GM12872 (cell line): ENCODE measurements at regions not wholly inside any gene's neighbourhood (a gene's known extent, or its start where the extent isn't known, plus 50 kb on each side); places are given as distances from the start of the nearest gene placed in this dataset.

Source experiments
- TF ChIP-seq, protein P1 (sequence below): IDR thresholded peaks from 3 replicates; pipeline ENCODE4 v1.5.1; 2011; ENCODE audit warnings: low read depth, mild to moderate bottlenecking, low read length, moderate library complexity; ENCODE audit not compliant: insufficient read depth

- TF ChIP-seq, protein P1, sequence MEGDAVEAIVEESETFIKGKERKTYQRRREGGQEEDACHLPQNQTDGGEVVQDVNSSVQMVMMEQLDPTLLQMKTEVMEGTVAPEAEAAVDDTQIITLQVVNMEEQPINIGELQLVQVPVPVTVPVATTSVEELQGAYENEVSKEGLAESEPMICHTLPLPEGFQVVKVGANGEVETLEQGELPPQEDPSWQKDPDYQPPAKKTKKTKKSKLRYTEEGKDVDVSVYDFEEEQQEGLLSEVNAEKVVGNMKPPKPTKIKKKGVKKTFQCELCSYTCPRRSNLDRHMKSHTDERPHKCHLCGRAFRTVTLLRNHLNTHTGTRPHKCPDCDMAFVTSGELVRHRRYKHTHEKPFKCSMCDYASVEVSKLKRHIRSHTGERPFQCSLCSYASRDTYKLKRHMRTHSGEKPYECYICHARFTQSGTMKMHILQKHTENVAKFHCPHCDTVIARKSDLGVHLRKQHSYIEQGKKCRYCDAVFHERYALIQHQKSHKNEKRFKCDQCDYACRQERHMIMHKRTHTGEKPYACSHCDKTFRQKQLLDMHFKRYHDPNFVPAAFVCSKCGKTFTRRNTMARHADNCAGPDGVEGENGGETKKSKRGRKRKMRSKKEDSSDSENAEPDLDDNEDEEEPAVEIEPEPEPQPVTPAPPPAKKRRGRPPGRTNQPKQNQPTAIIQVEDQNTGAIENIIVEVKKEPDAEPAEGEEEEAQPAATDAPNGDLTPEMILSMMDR: no peak
These were observed 683.4 kb downstream of the SLC16A7 start for GRCh38 chr12:60279221-60279620.

DNA sequence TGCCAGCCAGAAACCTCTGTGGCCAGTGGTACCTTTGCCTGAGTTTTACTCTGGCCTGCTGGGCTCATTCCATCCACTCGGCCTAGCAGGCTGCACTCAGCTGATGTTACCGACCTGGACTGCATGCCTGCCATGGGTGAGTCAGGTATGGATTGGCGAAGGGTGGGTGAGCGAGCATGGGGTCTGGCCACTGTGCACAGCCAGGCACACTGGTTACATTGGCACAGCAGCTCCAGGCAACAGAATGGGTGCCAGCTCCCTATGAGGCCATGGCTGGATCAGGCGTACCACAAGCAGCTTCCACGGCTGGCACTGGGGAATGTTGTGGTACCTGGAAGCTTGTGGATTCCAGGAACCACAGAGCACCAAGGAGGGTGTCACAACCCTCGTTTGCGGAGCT lies 685.7 kb downstream of the SLC16A7 start:
- TF ChIP-seq, protein P1: no peak

GRCh38 chr12:60290532-60290931 lies 694.7 kb downstream of the SLC16A7 start:
- TF ChIP-seq, protein P1: no peak

- TF ChIP-seq, protein P1: no peak
These were observed 712.6 kb downstream of the SLC16A7 start for GRCh38 chr12:60308366-60308991.

DNA sequence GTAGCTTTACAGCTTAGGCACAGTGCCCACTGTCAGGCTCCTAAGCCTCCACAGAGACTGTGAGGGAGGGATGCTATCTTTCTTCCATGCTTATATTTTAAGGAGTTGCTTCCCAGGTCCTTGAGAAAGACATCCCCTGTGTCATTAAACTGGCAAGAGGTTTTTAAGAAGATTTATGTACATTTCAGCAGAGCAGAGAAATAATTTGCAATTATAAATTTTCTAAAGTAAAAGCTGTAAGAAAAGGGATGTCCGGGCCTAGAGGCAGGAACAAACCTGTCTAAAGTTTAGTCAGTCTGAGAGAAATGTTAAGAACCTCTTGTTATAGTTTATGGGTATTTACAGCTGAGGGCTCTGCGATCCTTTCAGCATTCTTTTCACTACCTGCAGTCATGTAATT lies 716.1 kb downstream of the SLC16A7 start:
- TF ChIP-seq, protein P1: no peak

DNA sequence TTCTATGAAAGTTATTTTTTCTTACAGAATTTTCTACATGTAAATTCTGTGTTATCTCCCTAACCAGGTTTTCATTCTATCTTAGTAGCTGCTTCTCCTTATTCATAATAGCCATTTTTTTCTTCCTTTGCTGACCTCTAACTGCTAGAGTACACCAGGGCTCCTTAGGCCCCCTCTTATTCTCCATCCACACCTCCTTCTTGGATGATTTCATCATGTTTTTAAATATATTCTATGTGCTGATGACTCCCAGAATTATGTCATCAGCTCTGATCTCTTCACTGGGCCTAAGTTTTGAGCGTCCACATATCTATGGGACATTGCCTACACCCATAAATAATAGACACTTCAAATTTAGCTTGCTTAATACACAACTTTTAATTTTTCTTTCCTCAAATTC lies 721.5 kb downstream of the SLC16A7 start:
- TF ChIP-seq, protein P1: no peak

DNA sequence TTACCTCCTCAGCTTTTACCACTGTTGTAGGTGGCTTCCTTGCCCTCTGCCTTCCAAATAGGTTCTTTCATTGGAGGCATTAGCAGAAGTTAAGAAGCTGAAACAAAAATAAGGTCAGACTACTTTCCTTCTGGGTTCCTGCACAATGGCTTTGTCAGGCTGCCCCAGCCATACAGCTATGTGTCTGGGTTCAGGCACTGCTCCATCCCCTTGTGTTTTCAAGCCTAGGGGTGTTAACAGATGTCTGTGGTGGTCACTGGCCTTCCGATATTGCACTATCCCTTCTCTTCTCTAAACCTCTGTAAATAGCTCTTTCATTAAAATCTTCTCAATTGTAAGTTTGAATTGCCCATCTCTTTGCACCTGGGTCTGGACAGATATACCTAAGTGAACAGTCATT lies 728.9 kb downstream of the SLC16A7 start:
- TF ChIP-seq, protein P1: no peak
